ENCODE measurements at regions not wholly inside any gene's neighbourhood (a gene's known extent, or its start where the extent isn't known, plus 50 kb on each side); places are given as distances from the start of the nearest gene placed in this dataset.

- no peak for DNase-seq
Observed at GRCh38 chr19:31959527-31960018, 385.8 kb upstream of the ZNF507 start.

GRCh38 chr19:31960474-31960873 lies 384.9 kb upstream of the ZNF507 start:
- no peak for DNase-seq

DNA sequence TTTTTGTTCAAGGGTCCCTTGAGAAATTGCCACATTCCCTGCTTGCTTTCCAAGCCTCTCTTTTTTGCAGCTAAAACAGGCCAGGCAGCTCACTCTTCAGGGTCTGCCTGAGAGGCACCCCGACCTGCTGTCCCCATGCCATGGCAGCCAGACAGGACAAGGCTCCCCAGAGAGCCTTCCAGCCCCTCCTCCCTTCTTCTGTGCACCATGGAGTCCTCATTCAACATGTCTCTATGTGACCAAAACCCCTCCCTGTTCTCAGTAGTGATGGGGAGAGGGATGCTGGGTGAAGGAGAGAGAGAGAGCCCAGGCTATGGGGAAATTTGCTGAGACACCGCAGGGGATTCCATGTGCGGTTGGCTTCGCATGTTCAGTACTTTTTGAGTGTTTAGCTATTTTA lies 384.2 kb upstream of the ZNF507 start:
- no peak for DNase-seq

GRCh38 chr19:31961667-31962066 lies 383.7 kb upstream of the ZNF507 start:
- DNase-seq = no peak

DNA sequence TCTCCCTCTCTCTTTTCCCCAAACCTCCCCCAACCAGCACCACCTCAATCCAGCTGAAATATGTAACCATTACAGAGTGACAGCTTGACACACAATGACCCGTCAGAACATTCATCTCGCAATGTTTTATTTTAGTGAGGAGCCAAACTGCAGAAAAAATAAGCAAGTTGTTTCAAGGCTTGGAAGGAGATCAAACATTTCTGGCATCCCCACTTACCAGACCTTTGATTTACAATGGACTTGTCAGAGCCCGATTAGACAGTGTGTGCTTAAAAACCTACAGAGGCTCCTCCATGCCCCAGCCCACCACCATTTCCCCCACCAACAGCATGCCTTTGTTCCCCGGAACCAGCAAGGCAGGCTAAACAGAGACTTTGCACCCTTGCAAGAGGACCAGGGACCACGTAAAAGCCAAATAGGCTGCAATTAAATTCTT lies 382.8 kb upstream of the ZNF507 start:
- DNase-seq = no peak

GRCh38 chr19:31963746-31964145 lies 381.7 kb upstream of the ZNF507 start:
- DNase-seq = no peak

DNA sequence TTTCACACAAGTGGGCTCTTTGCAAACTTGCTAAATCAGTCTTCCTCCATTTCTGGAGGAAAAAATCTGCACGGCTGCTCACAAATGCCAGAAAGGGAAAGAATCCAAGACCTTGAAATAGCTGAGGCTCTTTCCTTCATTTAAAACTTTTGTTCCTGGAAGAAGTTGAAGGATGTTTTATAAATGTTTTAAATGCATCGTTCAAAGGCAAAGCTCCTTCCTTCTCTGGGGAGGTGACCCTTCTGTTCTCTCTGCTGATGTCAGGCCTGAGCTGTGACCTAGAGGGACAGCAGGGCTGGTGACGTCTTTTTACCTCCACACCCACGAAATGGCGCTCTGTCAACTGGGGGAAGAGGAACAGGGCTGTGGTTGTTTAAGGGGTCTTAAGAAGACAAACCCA lies 376.4 kb upstream of the ZNF507 start:
- no peak for DNase-seq

GRCh38 chr19:31970027-31970461 lies 375.4 kb upstream of the ZNF507 start:
- no peak for DNase-seq

GRCh38 chr19:31974290-31974689 lies 371.1 kb upstream of the ZNF507 start:
- no peak for DNase-seq

DNA sequence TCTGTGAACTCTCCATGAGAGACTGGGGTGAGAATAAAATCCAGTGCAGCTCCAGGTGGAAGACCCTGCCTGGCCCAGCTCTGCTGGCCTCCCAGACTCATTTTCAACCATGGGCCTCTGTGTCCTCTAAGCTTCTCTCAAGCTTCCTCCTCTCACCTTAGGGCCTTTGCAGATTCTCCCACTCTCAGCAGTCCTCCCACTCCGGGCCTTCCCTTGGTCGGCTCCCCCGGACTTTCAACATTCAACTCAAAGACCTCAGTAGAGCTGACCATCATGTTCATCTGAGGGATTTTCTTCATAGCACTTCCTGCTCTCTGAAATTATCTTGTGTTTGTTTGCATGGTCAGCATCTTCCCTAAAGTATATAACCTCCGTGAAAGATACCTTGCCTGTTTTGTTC lies 370.5 kb upstream of the ZNF507 start:
- DNase-seq = no peak

DNA sequence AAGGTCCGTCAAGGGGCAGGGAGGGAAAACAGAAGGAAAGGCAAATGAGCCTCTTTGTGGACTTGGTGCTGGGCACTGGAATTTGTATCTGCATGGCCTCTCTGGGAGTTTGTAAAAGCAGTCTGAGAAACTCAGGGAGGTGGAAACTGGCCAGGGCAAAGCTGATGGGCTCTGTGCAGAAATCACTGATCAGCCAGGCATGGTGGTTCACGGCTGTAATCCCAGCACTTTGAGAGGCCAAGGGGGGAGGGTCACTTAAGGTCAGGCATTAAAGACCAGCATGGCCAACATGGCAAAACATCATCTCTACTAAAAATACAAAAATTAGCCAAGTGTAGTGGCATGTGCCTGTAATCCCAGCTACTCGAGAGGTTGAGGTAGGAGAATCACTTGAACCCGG lies 369.9 kb upstream of the ZNF507 start:
- DNase-seq = no peak

DNA sequence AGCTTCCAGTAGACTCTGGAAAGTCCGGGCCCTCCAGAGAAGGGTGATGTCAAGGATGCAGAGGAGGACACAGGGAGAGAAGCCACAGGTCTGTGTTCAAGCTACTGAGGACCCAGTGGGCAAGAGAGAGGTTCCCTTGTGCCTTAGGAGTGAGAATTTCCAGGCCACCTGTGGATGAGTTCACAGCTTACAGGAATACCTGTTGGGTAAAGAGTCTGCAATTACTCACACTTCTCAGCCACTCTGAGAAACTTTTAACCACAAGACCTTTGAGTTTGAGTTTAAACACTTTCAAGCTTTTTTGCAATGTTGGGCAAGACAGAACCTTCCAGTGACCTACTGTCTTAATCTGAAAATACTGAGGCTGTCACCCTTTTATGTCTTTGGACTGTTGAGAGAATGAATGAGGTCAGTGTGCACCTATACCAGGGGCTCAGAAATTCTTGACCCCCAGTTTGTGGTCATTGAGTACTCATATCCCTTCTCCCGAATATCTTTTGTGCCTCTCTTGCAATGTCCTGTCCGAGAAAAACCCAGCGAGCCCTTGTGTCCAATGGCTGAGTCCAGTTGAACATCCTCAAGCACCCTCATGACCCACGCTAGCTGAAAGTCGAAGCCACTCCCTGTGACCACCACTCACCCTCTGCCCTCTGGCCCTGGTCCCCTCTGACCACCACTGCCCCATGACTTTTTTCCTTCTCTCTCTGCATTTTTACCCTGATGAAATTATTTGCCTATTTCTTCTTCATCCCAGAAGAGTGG lies 368.5 kb upstream of the ZNF507 start:
- no peak for DNase-seq

GRCh38 chr19:31979362-31979761 lies 366.0 kb upstream of the ZNF507 start:
- DNase-seq = no peak

GRCh38 chr19:31979949-31980670 lies 365.3 kb upstream of the ZNF507 start:
- DNase-seq = no peak

DNA sequence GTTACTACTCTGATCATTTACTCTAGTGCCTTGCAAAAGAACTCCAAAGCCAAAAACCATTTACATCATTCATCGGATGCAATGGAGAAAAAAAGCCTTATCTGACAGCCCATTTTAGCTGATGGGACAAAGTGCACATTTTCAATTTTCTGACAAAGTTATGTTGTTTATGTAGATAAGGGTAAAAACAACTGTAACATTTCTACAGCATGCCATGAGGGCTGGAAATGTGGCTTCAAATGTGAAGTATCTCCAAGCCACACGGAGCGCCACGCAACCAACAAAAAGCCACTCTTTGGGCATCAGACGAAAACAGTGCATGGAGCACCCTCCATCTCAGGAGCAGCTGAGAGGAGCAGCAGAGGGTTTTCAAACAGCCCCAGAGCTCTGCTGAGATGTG lies 364.6 kb upstream of the ZNF507 start:
- no peak for DNase-seq

DNA sequence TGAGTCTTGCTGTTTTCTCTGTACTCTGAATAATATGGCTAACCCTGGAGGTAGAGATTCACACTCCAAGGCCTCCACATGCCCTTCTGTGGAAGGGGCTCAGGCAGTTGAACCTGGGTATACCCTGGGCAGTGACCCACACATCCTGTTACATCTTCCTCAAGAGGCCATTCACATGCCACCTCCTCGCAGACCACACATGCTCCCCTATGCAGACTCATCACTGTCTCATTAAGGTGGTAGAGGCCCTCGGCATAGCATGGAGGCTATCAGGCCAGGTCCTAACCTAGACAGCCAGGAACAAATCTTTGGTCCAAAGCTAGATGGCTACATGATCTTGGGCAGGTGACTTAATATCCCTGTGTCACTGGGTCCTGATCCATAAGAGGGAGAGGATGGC lies 363.9 kb upstream of the ZNF507 start:
- no peak for DNase-seq

GRCh38 chr19:31983647-31984046 lies 361.8 kb upstream of the ZNF507 start:
- no peak for DNase-seq

- DNase-seq = no peak
Observed at GRCh38 chr19:31985001-31985605, 360.3 kb upstream of the ZNF507 start.

DNA sequence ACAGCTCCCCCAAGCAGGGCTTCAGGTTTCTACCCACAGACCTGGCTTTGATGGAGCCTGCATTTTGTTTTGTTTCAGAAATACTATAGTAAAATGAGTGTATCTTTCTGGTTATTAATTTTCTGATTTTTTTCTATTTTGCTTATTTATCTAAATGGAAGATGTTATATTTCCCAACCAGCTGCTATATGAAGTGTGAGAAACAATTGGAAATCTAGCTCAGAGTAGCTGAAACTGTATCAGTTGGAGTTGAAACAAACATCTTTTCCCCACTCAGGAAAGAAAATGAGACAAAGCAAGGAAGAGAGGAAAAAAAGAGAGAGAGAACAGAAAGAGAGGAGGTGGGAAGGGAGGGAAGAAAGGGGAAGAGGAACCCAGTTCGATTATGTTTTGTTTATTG lies 358.5 kb upstream of the ZNF507 start:
- no peak for DNase-seq

DNA sequence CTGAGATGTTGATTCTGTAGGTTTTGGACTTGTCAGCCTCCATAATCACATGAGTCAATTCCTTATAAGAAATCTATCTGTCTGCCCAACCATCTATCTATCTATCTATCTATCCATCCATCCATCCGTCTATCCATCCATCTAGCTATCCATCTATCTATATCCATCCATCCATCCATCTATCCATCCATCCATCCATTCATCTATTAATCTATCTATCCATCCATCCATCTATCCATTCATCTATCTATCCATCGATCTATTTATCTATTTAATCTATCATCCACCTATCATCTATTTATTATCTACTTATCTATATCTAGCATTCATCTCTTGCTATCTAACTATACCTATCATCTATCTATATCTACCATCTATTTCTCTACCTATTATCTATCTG lies 357.2 kb upstream of the ZNF507 start:
- no peak for DNase-seq

DNA sequence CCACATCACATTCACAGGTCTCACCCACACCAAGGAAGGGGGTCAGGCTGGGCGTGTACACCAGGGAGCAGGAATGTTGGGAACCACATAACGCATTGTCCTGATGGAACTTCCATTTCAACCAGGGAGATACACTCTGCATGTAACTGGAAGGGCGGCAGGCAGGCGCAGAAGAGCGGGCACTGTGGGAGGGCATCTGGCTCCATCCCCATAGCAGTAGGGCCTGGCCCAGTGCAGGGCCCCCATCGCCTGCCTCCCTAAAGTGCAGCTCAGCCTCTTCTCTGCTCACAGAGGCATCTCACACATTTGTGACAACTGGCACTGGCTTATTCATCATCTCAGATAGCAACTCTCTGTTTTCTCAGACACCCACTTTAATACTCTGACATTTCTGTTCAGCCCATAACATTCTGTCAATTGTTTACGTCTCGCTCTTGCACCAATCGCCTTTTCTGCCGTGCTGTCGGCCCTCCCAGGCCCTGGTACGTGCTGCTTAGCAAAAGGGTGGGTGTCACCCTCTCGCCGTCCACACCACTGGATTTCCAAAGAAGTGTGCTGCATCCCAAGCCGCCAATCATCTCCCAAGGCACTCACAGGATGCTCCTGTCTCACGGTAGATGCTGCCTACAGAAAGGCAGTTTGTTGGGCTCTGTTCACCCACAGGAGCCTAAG lies 353.3 kb upstream of the ZNF507 start:
- DNase-seq = no peak

GRCh38 chr19:31992750-31993149 lies 352.7 kb upstream of the ZNF507 start:
- no peak for DNase-seq

GRCh38 chr19:31995546-31995945 lies 349.9 kb upstream of the ZNF507 start:
- no peak for DNase-seq

Measured in NCI-H526 (cell line).